CD1c-positive myeloid dendritic cell (primary cell): ENCODE measurements at regions not wholly inside any gene's neighbourhood (a gene's known extent, or its start where the extent isn't known, plus 50 kb on each side); places are given as distances from the start of the nearest gene placed in this dataset.

Experiments
- DNase-seq: peaks from one replicate; pipeline ENCODE4 v3.0.0-alpha.2; 2016; ENCODE audit errors: extremely low spot score

- no peak for DNase-seq
Measured at GRCh38 chr3:35946854-35947515, 307.7 kb downstream of the ARPP21 start.

GRCh38 chr3:35950021-35950420 lies 310.7 kb downstream of the ARPP21 start:
- DNase-seq: no peak

- DNase-seq: no peak
Measured at GRCh38 chr3:35954413-35954812, 315.1 kb downstream of the ARPP21 start.

- DNase-seq: peak; percentile 21
Measured at GRCh38 chr3:35965908-35966307, 326.6 kb downstream of the ARPP21 start.

GRCh38 chr3:35966629-35967464 lies 327.5 kb downstream of the ARPP21 start:
- DNase-seq: peak; percentile 13

GRCh38 chr3:35968043-35968622 lies 328.8 kb downstream of the ARPP21 start:
- DNase-seq: no peak

GRCh38 chr3:35969406-35969805 lies 330.1 kb downstream of the ARPP21 start:
- DNase-seq: no peak

GRCh38 chr3:35970793-35971192 lies 331.5 kb downstream of the ARPP21 start:
- no peak for DNase-seq

GRCh38 chr3:35971686-35972085 lies 332.4 kb downstream of the ARPP21 start:
- no peak for DNase-seq

- no peak for DNase-seq
Measured at GRCh38 chr3:35974872-35975271, 335.5 kb downstream of the ARPP21 start.

- DNase-seq: no peak
Measured at GRCh38 chr3:35986161-35986560, 346.8 kb downstream of the ARPP21 start.

GRCh38 chr3:35987386-35987785 lies 348.1 kb downstream of the ARPP21 start:
- DNase-seq: no peak

- no peak for DNase-seq
Measured at GRCh38 chr3:35992041-35992440, 352.7 kb downstream of the ARPP21 start.

GRCh38 chr3:36011791-36012190 lies 368.5 kb upstream of the STAC start:
- DNase-seq: no peak

- no peak for DNase-seq
Measured at GRCh38 chr3:36013425-36013824, 366.9 kb upstream of the STAC start.

- no peak for DNase-seq
Measured at GRCh38 chr3:36025232-36025631, 355.1 kb upstream of the STAC start.

GRCh38 chr3:36032180-36033047 lies 347.9 kb upstream of the STAC start:
- DNase-seq: no peak

- DNase-seq: no peak
Measured at GRCh38 chr3:36058404-36059030, 321.8 kb upstream of the STAC start.

- DNase-seq: no peak
Measured at GRCh38 chr3:36060950-36061349, 319.4 kb upstream of the STAC start.

GRCh38 chr3:36063992-36064391 lies 316.3 kb upstream of the STAC start:
- DNase-seq: no peak

GRCh38 chr3:36065321-36065720 lies 315.0 kb upstream of the STAC start:
- DNase-seq: no peak
